ENCODE measurements at regions not wholly inside any gene's neighbourhood (a gene's known extent, or its start where the extent isn't known, plus 50 kb on each side); places are given as distances from the start of the nearest gene placed in this dataset.
"Not testable (repeated sequence)": the region's sequence is repeated elsewhere in the genome, so short reads cannot be mapped to it uniquely, and the experiment has no call there.

- DNase-seq: no peak
Measured at GRCh38 chr6:166877906-166878305, 78.4 kb downstream of the RNASET2 start.

- DNase-seq: no peak
Measured at GRCh38 chr6:166877349-166877748, 79.0 kb downstream of the RNASET2 start.

- DNase-seq: no peak
Measured at GRCh38 chr6:166872531-166873009, 83.8 kb downstream of the RNASET2 start.

- no peak for DNase-seq
Measured at GRCh38 chr6:166870602-166871208, 85.6 kb downstream of the RNASET2 start.

GRCh38 chr6:166866839-166867637 lies 89.3 kb downstream of the RNASET2 start:
- no peak for DNase-seq

- no peak for DNase-seq
Measured at GRCh38 chr6:166864333-166864732, 92.0 kb downstream of the RNASET2 start.

GRCh38 chr6:166862978-166863530 lies 93.3 kb downstream of the RNASET2 start:
- no peak for DNase-seq

GRCh38 chr6:166862287-166862977 lies 93.9 kb downstream of the RNASET2 start:
- DNase-seq: no peak

- no peak for DNase-seq
Measured at GRCh38 chr6:166861961-166862286, 94.4 kb downstream of the RNASET2 start.

GRCh38 chr6:166861304-166861703 lies 95.0 kb downstream of the RNASET2 start:
- no peak for DNase-seq

GRCh38 chr6:166860392-166860791 lies 96.0 kb downstream of the RNASET2 start:
- no peak for DNase-seq

- DNase-seq: no peak
Measured at GRCh38 chr6:166855416-166855815, 100.9 kb downstream of the RNASET2 start.

GRCh38 chr6:166853371-166854325 lies 102.7 kb downstream of the RNASET2 start:
- no peak for DNase-seq

- DNase-seq: no peak
Measured at GRCh38 chr6:166852451-166852975, 103.8 kb downstream of the RNASET2 start.

- no peak for DNase-seq
Measured at GRCh38 chr6:166851911-166852310, 104.4 kb downstream of the RNASET2 start.

- DNase-seq: no peak
Measured at GRCh38 chr6:166851426-166851825, 104.9 kb downstream of the RNASET2 start.

- no peak for DNase-seq
Measured at GRCh38 chr6:166850677-166851076, 105.7 kb downstream of the RNASET2 start.

- no peak for DNase-seq
Measured at GRCh38 chr6:166849749-166850183, 106.6 kb downstream of the RNASET2 start.

- no peak for DNase-seq
Measured at GRCh38 chr6:166848979-166849748, 107.2 kb downstream of the RNASET2 start.

- DNase-seq: not testable (repeated sequence)
Measured at GRCh38 chr6:166846446-166847142, 109.8 kb downstream of the RNASET2 start.

GRCh38 chr6:166842607-166843006 lies 113.7 kb downstream of the RNASET2 start:
- DNase-seq: no peak
